GM23338 (cell line): ENCODE measurements at regions not wholly inside any gene's neighbourhood (a gene's known extent, or its start where the extent isn't known, plus 50 kb on each side); places are given as distances from the start of the nearest gene placed in this dataset.

Experiments used
- ATAC-seq: fragments of 200-7000 bp; cut with Tn5 transposase; 3 replicates; pipeline ENCODE4 v1.9.1; 2020
- DNase-seq: peaks from one replicate; pipeline ENCODE4 v3.0.0-alpha.2; 2015; ENCODE audit warnings: low spot score
- H2AFZ ChIP-seq: fragments of 200-600 bp; sonication (generic); 2 replicates; pipeline ENCODE4 v1.8.0; 2016; ENCODE audit warnings: antibody characterized with exemption, mild to moderate bottlenecking, moderate library complexity
- H3F3A ChIP-seq: fragments of 200-600 bp; sonication (generic); replicated peaks from 2 replicates; pipeline ENCODE4 v1.8.0; 2017; ENCODE audit warnings: antibody characterized with exemption, mixed run types, low read depth
- H3K27ac ChIP-seq: fragments of 200-600 bp; sonication (generic); 2 replicates; pipeline ENCODE4 v1.6.1; 2016; ENCODE audit warnings: low read depth
- H3K27me3 ChIP-seq: fragments of 200-600 bp; sonication (generic); 2 replicates; pipeline ENCODE4 v1.8.0; 2016; ENCODE audit warnings: mild to moderate bottlenecking, mixed run types, moderate library complexity; ENCODE audit not compliant: insufficient read depth
- H3K36me3 ChIP-seq: fragments of 200-600 bp; sonication (generic); 2 replicates; pipeline ENCODE4 v1.8.0; 2016; ENCODE audit warnings: mild to moderate bottlenecking; ENCODE audit not compliant: insufficient read depth
- H3K4me1 ChIP-seq: fragments of 200-600 bp; sonication (generic); 2 replicates; pipeline ENCODE4 v1.8.0; 2016; ENCODE audit warnings: mild to moderate bottlenecking, moderate library complexity; ENCODE audit not compliant: insufficient read depth
- H3K4me2 ChIP-seq: fragments of 200-600 bp; sonication (generic); 2 replicates; pipeline ENCODE4 v1.7.1; 2017; ENCODE audit warnings: mixed run types
- H3K4me3 ChIP-seq: fragments of 200-600 bp; sonication (generic); 2 replicates; pipeline ENCODE4 v1.6.1; 2016; ENCODE audit warnings: mixed run types
- H3K79me2 ChIP-seq: fragments of 200-600 bp; sonication (generic); replicated peaks from 2 replicates; pipeline ENCODE4 v1.8.0; 2017; ENCODE audit warnings: mild to moderate bottlenecking; ENCODE audit not compliant: insufficient read depth
- H3K9me2 ChIP-seq: fragments of 200-600 bp; sonication (generic); 2 replicates; pipeline ENCODE4 v1.8.0; 2017; ENCODE audit not compliant: insufficient read depth
- H4K20me1 ChIP-seq: fragments of 200-600 bp; sonication (generic); replicated peaks from 2 replicates; pipeline ENCODE4 v1.8.0; 2017; ENCODE audit warnings: mild to moderate bottlenecking; ENCODE audit not compliant: insufficient read depth
- H3K27ac Mint-ChIP-seq: 2 replicates; pipeline ENCODE4 v1.8.0; 2020; ENCODE audit warnings: inconsistent platforms, mild to moderate bottlenecking, moderate library complexity, mixed read lengths
- H3K27me3 Mint-ChIP-seq: 3 replicates; pipeline ENCODE4 v1.8.0; 2022; ENCODE audit warnings: low read depth, mild to moderate bottlenecking, moderate library complexity, mixed read lengths, inconsistent platforms; ENCODE audit not compliant: insufficient read depth, poor library complexity
- H3K36me3 Mint-ChIP-seq: 3 replicates; pipeline ENCODE4 v1.8.0; 2021; ENCODE audit warnings: low read depth, mild to moderate bottlenecking, inconsistent platforms, moderate library complexity, mixed read lengths
- H3K4me1 Mint-ChIP-seq: 3 replicates; pipeline ENCODE4 v1.8.0; 2020; ENCODE audit warnings: mild to moderate bottlenecking, inconsistent platforms, mixed read lengths
- H3K4me3 Mint-ChIP-seq: 3 replicates; pipeline ENCODE4 v1.8.0; 2021; ENCODE audit warnings: moderate library complexity, mild to moderate bottlenecking, inconsistent platforms, mixed read lengths
- H3K9me3 Mint-ChIP-seq: 3 replicates; pipeline ENCODE4 v1.8.0; 2020; ENCODE audit warnings: moderate library complexity, mild to moderate bottlenecking, inconsistent platforms, mixed read lengths
- CREB1 ChIP-seq: fragments of 250-450 bp; sonication (Bioruptor Pico); IDR thresholded peaks from 2 replicates; pipeline ENCODE4 v1.5.0; 2020; ENCODE audit warnings: low read depth, mild to moderate bottlenecking, moderate library complexity
- CTCF ChIP-seq, 2 experiments: fragments of 200-600 bp in 1 of 2; sonication (generic) in 1 of 2; conservative IDR thresholded peaks; 2 replicates each; pipeline versions ENCODE4 v1.5.1 to v1.6.1; 2016 to 2017; ENCODE audit warnings: antibody characterized with exemption in 2 of 2, low read depth in 2 of 2, mild to moderate bottlenecking in 2 of 2, moderate library complexity in 1 of 2
- ETS1 ChIP-seq: IDR thresholded peaks from 2 replicates; pipeline ENCODE4 v1.6.1; 2016; ENCODE audit warnings: antibody characterized with exemption
- REST ChIP-seq: IDR thresholded peaks from one replicate; pipeline ENCODE4 v1.6.1; 2018; ENCODE audit warnings: antibody characterized with exemption; ENCODE audit not compliant: unreplicated experiment
- STAT1 ChIP-seq: IDR thresholded peaks from one replicate; pipeline ENCODE4 v1.6.1; 2016; ENCODE audit warnings: antibody characterized with exemption; ENCODE audit not compliant: unreplicated experiment
- ZNF331 ChIP-seq: fragments of 250-450 bp; sonication (Bioruptor Pico); IDR thresholded peaks from 2 replicates; pipeline ENCODE4 v1.5.0; 2020; ENCODE audit warnings: low read depth, mild to moderate bottlenecking, moderate library complexity
- ZNF462 ChIP-seq: fragments of 250-450 bp; sonication (Bioruptor Pico); IDR thresholded peaks from 2 replicates; pipeline ENCODE4 v1.5.0; 2020; ENCODE audit warnings: mild to moderate bottlenecking, moderate library complexity

GRCh38 chr4:54852054-54852453 is 194.3 kb downstream of the KIT start:
- Mint-ChIP-seq H3K9me3 (no peaks in the 10 kb centered on the region), H3K36me3 (no peaks in the 10 kb centered on the region), H3K4me1 (no peaks in the 10 kb centered on the region), H3K27ac (no peak overlapping the region), H3K4me3 (no peak overlapping the region), H3K27me3 (peaks cover 1% of the 10 kb centered on the region)
- no peaks in the 10 kb centered on the region for H3K36me3 ChIP-seq
- no peak overlapping the region for H3K4me2 ChIP-seq
- H3K9me2 ChIP-seq: peaks cover 3% of the 10 kb centered on the region
- TF ChIP-seq ZNF462 (CRISPR knock-in tag) (no peak), ETS1 (no peak)
- H3K27me3 ChIP-seq: no peaks in the 10 kb centered on the region
- H3K27ac ChIP-seq: no peak overlapping the region
- DNase-seq (no peak), ATAC-seq (no peak)
- H2AFZ ChIP-seq: no peak overlapping the region
- H3K79me2 ChIP-seq: no peaks in the 10 kb centered on the region
- no peaks in the 10 kb centered on the region for H3F3A ChIP-seq
- no peaks in the 10 kb centered on the region for H4K20me1 ChIP-seq
- no peak overlapping the region for H3K4me3 ChIP-seq
- H3K4me1 ChIP-seq: no peaks in the 10 kb centered on the region

- Histone ChIP-seq H3K4me3 (no peak overlapping the region), H4K20me1 (no peaks in the 10 kb centered on the region), H3K9me2 (no peaks in the 10 kb centered on the region; the same call in 1 of the 2 replicates), H3K4me1 (no peaks in the 10 kb centered on the region), H3K36me3 (no peaks in the 10 kb centered on the region), H3F3A (no peaks in the 10 kb centered on the region), H3K27me3 (no peaks in the 10 kb centered on the region), H2AFZ (no peak overlapping the region), H3K4me2 (no peak overlapping the region), H3K27ac (no peak overlapping the region), H3K79me2 (no peaks in the 10 kb centered on the region)
- H3K27ac Mint-ChIP-seq: no peak overlapping the region
- no peaks in the 10 kb centered on the region for H3K36me3 Mint-ChIP-seq
- DNase-seq (no peak), ATAC-seq (no peak)
- no peak overlapping the region for H3K4me3 Mint-ChIP-seq
- 0 out of 3 replicates have a peak, but pooled peaks cover 2% of the 10 kb centered on the region for H3K4me1 Mint-ChIP-seq
- H3K27me3 Mint-ChIP-seq: no peaks in the 10 kb centered on the region
- no peaks in the 10 kb centered on the region for H3K9me3 Mint-ChIP-seq
- TF ChIP-seq STAT1: no peak
- TF ChIP-seq CREB1 (CRISPR knock-in tag): no peak
- TF ChIP-seq ETS1: no peak
- no peak for TF ChIP-seq CTCF (conservative IDR thresholded peaks at IDR 0.05; ENCODE audit: low read depth in 2 of 2)
- no peak for TF ChIP-seq REST
- no peak for TF ChIP-seq ZNF331 (CRISPR knock-in tag)
These were observed 187.2 kb downstream of the KIT start for GRCh38 chr4:54844911-54845310.
